GM19467 (cell line): ENCODE measurements at regions not wholly inside any gene's neighbourhood (a gene's known extent, or its start where the extent isn't known, plus 50 kb on each side); places are given as distances from the start of the nearest gene placed in this dataset.

Source experiments
- ATAC-seq: cut with Tn5 transposase; IDR thresholded peaks from one replicate; pipeline ENCODE4 v1.9.1; 2021; ENCODE audit warnings: mild to moderate bottlenecking, moderate library complexity; ENCODE audit not compliant: unreplicated experiment

DNA sequence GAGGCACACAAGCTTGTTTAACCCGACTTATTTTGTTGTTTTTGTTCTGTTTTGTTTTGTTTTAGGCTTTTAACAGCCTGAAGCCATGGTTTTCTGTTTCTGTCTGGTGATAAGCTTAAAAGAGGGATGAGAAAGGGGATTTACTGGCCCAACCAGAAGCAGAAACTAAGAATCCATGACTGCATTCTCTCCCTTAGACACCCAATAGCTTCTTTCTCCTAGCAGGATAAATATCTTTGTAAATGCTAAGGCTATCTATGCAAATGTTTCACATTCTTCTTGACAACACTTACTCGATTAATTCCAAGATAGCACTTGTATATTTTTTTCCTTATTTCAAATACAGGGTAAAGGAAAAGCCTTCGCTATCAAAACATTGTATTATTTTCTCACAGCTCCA, 53.7 kb upstream of the SMAD1 start:
- ATAC-seq, result no peak

- ATAC-seq, result no peak
Observed at GRCh38 chr4:145427221-145427620, 54.4 kb upstream of the SMAD1 start.

GRCh38 chr4:145423017-145423708, 58.5 kb upstream of the SMAD1 start:
- no peak for ATAC-seq

GRCh38 chr4:145420595-145421214, 60.9 kb upstream of the SMAD1 start:
- ATAC-seq, result no peak

DNA sequence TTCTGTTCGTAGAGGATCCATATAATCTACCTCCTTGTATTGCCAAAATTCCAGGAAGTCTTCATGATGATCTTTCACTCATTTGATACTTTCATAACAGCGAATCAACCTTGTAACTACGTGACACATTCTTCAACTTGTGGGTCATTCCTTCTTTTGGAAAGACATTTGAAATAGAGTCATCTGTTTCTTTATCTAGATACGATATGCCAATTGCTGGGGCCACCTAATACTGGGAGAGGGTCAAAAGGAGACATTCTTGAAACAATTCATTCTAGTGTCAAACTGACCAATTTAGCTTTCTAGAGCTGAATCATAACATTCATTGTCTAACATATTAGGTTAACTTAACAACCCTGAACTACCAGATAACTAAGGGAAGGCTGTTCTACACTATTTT, 62.9 kb upstream of the SMAD1 start:
- no peak for ATAC-seq

GRCh38 chr4:145417348-145418130, 64.1 kb upstream of the SMAD1 start:
- no peak for ATAC-seq

DNA sequence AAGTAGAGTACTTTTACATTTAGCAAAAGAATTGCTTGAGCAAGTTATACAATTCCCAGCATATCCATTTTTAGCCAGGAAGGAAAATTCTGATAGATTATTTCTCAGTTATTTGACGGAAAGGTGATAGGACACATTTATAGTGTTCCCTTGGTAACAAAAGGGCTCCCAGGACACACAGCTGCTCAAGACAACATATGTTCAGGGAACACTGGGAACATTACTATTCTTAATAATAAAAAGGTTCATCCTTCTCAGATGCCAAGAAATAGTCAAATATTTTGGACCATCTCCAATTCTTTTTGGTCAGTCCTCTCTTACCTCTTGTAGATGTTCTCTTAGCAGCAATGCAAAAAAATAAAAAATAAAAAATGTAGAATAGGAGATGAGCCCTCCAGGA, 66.8 kb upstream of the SMAD1 start:
- ATAC-seq, result no peak

DNA sequence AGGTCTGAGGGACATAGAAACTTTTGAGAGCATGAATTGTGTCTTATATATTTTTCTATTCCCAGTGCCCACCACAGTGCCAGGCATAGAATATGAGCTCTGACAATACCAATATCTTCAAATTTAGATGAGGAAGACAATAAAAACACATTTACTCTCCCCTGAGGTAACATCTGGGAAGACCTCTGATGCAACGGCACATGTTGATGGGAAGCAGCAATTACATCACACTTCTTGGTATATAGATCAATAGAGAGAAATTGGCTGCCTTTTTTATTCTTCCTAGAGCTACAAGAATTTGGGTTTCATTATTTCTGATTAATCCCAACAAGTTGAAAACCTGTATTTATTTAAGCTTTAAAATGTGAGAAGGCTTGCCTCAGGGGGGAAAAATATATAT, 67.4 kb upstream of the SMAD1 start:
- ATAC-seq, result no peak

DNA sequence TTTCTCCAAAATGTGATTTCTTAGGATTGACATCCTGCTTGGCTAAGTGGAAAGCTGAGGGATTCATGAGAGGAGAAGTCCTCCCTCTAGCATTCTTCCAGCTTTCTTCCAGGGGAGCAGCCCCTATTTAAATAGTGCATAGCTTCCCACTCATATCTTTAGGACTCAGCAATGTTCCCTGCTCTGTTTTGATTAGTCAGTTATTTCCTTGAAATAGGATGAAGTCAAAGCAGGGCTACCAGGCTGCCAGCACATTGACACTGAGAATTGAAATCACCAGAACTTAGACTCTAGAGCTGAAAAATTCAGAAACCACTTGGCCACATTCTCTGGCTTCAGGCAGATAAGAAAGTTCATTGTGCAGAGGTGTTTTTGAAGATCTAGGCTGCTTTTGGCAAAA, 74.7 kb upstream of the SMAD1 start:
- no peak for ATAC-seq

GRCh38 chr4:145404761-145405160, 76.9 kb upstream of the SMAD1 start:
- no peak for ATAC-seq

GRCh38 chr4:145396581-145396980, 85.1 kb upstream of the SMAD1 start:
- ATAC-seq, result no peak

GRCh38 chr4:145390571-145390970, 91.1 kb upstream of the SMAD1 start:
- ATAC-seq, result no peak

- ATAC-seq, result no peak
Observed at GRCh38 chr4:145389550-145389949, 92.1 kb upstream of the SMAD1 start.

- ATAC-seq, result no peak
Observed at GRCh38 chr4:145388043-145388442, 93.6 kb upstream of the SMAD1 start.

GRCh38 chr4:145387079-145387478, 94.6 kb upstream of the SMAD1 start:
- no peak for ATAC-seq

- no peak for ATAC-seq
Observed at GRCh38 chr4:145381163-145381562, 100.5 kb upstream of the SMAD1 start.

DNA sequence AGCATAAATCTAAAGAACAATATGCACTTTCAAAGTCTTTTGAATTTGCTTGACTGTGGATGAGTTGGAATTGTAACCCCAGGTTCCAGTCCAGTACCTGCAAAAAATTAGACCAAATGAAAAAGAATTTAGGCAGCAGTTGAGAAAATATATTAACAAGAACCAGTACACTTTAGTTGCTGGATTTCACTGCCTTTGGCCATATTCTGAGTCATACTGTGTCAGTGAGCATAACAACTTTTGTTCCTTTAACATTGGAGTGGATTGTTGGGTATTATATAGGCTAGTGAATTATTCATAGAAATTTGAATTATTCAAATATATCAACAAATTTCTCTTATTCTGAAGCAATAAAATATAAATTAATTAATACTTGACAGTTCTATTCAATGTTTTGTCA, 101.5 kb upstream of the SMAD1 start:
- ATAC-seq, result no peak

- ATAC-seq, result no peak
Observed at GRCh38 chr4:145375416-145375815, 106.2 kb upstream of the SMAD1 start.

DNA sequence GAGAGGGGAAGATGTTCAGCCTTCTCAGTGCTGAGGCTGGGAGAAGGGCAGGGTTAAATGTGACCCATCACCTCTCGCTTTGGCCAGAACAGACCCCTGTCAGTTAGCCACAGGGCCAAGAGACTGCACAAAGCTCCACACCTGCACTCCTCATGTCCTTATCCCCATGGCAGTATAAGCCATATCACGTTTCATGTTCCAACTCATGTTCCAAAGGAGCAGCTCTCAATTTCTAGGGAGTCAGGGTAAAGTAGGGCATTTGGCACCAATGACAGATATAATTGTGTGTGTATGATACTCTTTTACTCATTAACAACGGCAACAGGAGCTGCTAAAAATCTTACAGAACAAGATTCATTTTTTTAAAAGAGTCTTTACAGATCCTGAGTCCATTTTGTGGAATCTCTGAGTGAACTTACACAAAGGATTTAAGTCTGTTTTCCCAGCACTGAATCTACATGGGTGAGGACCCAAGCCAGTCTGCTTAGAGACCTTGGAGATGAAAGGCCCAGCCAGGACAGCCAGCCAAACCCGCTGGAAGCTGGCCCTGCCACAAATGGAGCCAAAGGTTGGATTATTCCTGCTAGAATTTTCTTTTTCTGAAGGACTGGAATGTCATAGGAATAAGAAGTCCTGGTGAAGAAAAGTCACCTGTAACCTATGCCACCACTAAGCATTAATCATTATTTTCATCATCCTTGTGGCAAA, 129.1 kb upstream of the SMAD1 start:
- ATAC-seq, result no peak

DNA sequence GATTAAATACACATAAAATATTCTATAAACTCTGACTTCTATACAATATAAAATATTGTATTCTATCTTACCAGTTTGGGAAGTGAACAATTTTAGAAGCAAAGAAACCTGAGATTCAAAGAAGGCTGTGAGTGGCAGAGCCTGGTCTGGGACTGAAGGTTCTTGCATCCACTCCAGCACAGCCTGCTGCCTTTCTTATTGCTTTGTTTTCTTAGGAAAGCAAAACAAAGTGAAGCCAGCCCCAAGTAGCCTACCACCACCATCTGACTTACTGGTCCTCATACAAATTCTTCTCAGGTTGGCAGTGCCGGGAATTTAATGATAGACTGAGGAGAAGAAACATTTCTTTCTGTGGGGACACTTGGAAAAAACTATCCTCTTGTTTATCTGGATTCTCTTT, 129.7 kb upstream of the SMAD1 start:
- no peak for ATAC-seq

DNA sequence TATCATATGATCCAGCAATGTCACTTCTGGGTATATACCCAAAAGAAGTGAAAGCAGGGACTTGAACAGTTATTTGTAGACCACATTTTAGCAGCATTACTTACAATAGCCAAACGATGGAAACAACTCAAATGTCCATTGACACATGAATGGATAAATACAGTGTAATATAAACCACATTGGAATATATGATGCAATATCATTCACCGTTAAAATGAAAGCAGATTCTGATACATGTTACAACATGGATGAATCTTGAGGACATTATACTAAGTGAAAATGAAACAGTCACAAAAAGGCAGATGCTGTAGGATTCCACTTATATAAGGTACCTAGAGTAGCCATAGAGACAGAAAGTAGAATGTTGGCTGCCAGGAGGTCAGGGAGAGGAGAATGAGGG, 130.5 kb upstream of the SMAD1 start:
- no peak for ATAC-seq

- ATAC-seq, result no peak
Observed at GRCh38 chr4:145348291-145348690, 133.4 kb upstream of the SMAD1 start.
